Stimulated activated CD4-positive, alpha-beta T cell treated with anti-CD3 and anti-CD28 coated beads, Interleukin-2, amount 100 ng/mL, for 48 hours (primary cell): ENCODE measurements at regions not wholly inside any gene's neighbourhood (a gene's known extent, or its start where the extent isn't known, plus 50 kb on each side); places are given as distances from the start of the nearest gene placed in this dataset.

Experiments
- DNase-seq, 2 donors: peaks; one replicate each; pipeline ENCODE4 v3.0.0-alpha.2; 2020

GRCh38 chr3:194928831-194929577 is 243.3 kb downstream of the FAM43A start:
- DNase-seq, result no peak

DNA sequence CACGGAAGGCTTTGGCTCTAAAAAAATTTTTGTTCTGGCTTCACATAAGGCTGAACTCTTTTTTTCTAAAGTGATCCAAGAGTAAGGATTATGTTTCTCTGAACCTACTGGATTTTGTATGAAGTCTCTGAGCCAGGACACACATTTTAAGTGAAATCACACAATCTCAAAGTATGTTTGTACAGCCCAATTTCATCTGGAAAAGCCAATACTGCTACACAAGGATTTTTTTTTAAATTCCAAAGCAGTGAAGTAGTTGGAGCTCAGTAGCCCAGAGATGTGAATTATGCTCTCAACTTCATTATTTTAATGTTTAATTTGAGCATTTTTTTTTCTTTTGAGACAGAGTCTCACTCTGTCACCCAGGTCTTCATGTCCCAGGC is 243.9 kb downstream of the FAM43A start:
- DNase-seq, result no peak

- no peak for DNase-seq
Measured at GRCh38 chr3:194930377-194931204, 244.9 kb downstream of the FAM43A start.

GRCh38 chr3:194931347-194931746 is 245.7 kb downstream of the FAM43A start:
- DNase-seq, result no peak

DNA sequence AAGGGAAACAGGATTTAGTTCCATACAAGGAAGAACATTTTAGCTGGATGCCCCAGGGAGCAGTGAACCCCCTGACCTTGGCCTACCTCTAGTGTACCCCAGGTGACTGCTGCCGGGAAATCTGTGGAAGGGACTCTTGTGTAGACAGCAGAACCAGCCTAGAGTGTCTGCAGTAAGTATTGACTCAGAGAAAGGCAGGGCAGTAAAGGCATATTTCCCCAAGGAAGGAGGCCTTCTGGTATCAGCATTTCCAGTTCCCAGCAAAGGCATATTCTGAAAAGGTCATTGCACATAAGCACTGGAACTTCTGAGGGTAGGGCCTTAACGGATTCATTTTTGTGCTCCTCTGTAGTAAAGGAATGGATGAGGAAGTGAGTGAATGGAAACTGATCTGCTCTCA is 246.2 kb downstream of the FAM43A start:
- no peak for DNase-seq

DNA sequence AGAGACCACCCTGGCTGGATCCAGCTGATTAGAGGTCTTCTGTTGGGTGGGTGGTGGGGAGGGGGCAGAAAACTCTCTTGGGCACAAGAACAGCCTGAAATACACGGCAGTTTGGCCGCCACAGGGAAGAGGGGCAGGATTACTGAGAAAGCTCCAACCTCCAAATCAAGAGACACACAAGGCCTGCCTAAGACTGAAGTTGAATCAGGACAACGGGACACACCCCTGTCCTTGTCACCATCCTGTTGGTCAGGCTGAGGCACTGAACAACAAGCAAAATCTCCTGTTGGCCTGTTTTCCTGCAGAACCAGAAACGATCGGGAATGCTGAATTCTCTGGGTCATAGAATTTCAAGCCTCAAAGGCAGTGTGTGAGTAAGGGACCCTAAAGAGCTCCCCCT is 247.8 kb downstream of the FAM43A start:
- no peak for DNase-seq

DNA sequence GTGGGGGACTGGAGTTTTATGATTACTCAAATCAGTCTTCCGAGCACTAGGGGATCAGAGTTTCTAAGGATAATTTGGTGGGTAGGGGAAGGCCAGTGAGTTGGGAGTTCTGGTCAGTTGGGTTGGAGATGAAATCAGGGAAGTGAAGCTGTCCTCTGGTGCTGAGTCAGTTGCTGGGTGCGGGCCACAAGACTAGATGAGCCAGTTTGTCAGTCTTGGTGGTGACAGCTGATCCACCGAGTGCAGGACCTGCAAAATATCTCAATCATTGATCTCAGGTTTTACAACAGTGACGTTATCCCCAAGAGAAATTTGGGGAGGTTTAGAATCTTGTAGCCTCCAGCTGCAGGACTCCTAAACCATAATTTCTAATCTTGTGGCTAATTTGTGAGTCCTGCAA is 249.4 kb downstream of the FAM43A start:
- no peak for DNase-seq

GRCh38 chr3:194935632-194936470 is 250.2 kb downstream of the FAM43A start:
- DNase-seq, result no peak

DNA sequence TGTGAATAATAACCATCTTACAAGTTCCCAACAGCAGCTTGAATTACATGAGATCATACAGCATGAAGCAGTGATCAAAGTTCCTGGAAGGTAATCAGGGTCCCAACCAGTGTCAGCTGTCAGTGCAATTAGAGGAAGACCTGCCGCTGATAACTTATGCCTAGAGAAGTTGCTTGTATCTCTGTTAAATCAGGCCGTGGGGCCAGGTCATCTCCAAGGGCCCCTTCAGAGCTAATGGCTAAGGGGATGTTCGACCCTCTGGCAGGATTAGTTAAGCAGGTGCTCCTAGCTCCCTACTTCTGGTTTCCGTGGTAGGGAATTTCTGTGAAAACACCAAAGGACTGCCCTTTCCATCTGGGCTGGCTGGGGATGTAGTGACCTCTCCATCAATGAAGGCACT is 251.0 kb downstream of the FAM43A start:
- no peak for DNase-seq

- no peak for DNase-seq
Measured at GRCh38 chr3:194937144-194937543, 251.5 kb downstream of the FAM43A start.

- DNase-seq, result no peak
Measured at GRCh38 chr3:194937882-194938321, 252.2 kb downstream of the FAM43A start.

DNA sequence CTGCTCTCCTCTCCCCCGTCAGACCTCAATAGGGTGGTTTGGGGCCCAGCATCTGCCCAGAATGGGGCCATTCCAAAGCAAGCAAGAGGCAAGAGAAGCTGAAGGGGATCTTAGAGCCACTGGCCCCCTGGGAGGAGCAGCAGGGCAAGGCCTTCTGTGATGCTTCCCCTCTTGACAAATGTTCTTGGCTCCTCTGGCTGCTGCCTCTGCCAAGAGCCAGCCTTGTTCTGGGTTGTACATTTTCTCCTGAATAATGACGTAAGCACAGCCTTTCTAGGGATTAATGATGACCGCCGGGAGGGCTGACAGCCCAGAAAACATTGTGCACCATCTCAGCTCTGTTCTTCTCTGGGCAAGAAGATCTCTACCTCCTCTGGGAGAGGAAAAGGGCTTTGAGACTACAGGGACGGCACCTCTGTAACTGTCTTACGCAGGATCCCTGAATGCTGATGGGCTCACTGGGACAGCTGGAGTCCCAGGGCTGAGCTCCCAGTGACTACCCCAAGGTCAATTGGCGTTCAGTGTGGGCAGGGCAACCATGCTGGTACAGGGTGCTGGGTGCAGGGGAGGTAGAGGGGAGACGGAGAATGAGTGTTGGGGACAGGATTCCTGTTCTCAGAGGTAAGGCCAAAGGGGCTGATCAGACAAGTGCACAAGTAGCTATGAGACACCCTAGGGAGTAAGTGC is 253.3 kb downstream of the FAM43A start:
- DNase-seq, result no peak

DNA sequence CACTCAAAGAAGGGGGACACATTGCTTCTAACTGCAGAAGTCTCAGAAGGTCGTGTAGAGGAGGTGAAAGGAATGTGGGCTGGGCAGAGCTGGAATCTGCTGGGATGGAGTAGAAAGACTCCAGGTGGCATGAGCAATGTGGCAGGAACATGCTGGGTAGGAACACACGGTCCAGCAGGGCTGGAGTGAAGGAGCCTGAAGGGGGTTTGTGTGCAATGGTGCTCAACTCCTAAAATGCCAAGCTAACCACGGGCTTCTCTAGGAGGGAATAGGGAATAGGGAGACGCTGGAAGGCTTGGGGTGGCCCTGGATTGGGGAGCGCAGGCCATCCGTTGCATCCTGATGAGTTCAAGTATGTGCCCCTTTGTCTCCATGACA is 253.8 kb downstream of the FAM43A start:
- DNase-seq, result no peak

DNA sequence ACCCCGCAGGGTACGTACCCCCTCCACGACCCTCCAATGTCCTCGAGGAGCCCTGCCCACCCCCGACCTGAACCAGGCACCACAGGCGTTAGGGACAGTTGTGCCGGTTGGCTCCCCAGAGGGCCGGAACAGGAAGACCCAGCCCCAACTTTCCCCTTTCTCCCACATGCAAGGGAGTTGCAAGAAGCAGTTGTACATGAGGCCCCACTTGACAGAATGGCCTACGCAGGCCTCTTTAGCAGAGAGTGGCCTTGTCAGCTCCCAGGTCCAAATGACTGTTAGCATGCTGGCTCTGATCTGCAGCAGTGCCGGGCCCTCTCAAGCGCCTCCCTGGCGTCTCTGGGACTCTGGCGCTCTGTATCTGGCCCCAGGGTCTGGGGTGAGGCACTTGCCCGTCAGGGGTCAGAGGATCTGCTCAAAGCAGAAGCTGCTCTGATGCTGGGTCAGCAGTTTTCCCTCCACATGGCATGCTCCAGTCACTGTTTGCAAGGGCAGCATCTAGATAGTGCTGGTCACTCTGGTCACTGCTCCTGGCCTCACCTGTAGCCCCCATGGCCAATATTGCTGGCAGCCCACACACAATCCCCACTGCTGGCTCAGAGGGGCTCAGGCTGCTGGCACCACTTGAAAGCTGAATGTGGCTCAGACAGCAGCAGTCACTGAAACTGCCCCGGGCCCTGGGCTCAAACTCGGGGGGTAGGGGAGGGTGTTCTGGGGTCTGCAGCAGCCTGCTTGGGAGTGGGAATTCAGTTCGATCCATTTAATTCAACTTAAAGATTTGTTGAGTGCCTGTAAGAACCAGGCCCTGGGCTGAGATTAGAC is 254.5 kb downstream of the FAM43A start:
- DNase-seq, result no peak

DNA sequence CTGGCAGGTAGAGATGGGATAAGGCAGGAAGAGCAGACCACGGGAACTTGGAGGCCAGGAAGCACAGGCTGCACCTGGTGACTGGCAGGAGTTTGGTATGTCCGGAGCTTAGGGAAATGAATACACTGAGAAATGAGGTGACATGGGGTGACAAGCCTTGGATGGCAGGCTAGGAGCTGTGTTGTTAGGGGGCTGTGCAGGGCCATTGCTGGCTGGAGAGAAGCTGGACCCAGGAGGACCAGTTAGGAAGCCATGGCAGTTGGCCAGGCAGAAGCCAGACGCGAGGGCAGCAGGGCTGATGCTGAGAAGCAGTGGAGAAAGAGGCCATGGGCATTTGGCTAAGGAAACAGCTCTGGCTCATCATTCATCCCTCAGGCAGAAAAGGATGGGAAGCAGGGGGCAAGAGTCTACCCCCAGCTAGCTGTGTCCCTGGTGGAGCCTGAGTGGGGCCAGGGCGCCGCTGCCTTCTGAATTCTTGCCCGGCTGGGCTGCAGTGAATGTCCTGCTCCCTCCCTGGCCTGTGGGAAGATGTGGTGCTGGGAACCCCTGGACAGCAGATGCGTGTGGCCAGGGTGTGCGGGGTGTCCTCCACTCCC is 255.8 kb downstream of the FAM43A start:
- no peak for DNase-seq

- DNase-seq, result no peak
Measured at GRCh38 chr3:194941956-194942511, 256.4 kb downstream of the FAM43A start.

DNA sequence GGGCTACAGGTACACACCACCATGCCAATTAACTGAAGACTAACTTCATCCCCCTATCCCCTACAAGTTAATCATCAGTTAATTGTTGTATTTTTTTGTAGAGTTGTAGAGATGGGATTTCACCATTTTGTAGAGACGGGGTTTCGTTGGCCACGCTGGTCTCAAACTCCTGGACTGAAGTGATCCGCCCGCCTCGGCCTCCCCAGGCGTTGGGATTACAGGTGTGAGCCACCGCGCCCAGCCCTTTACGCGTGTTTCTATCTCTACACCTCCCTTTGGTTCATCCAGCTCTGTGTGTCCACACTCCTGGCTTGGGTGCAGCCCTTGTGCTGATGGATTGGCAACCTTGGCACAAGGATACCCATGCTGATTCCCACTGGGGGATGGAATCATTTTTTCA is 258.8 kb downstream of the FAM43A start:
- DNase-seq, result no peak

DNA sequence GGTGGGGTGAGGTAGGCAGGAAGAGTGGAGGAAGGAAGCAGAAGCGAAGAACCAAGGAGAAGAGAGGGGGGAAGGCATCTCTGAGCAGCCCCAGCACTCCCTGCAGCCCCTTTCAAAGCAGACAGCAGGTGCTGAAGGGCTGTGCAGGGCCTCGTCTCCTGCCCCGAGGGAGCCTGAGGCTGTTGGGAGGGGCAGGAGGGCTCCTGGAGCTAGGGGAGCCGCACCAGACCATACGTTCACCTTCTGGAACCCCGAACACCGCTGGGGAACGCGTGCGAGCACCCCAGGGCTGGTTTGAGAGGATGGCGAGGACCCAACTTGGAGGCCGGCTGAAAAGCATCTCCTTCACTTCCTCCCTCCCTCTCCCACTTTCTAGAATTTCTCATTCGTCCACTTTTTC is 259.8 kb downstream of the FAM43A start:
- DNase-seq, result no peak

- no peak for DNase-seq
Measured at GRCh38 chr3:194946091-194946490, 260.4 kb downstream of the FAM43A start.

DNA sequence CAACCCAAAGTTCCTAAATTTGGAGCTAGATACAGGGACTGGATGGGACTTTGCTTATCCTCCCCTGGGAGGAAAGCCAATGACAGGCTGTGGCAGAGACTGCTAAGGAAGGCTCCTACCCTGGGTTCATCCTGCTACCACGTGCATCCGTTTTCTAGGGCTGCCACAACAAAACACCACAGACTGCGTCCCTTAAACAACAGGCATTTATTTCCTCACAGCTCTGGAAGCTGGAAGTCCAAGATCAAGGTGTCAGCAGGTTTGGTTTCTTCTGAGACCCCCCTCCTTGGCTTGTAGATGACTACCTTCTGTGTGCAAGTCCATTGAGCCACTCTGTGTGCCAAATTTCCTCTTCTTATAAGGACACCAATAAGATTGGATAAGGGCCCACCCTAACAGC is 263.9 kb downstream of the FAM43A start:
- DNase-seq, result no peak
